Esophagus squamous epithelium (tissue), 4 donors: ENCODE measurements at regions not wholly inside any gene's neighbourhood (a gene's known extent, or its start where the extent isn't known, plus 50 kb on each side); places are given as distances from the start of the nearest gene placed in this dataset.

Experiments used
- CTCF ChIP-seq, 6 experiments: fragments of 450-650 bp in 4 of 6; fragments of 200-600 bp in 2 of 6; sonication (generic) in 2 of 6; IDR thresholded peaks; one replicate each; pipeline ENCODE4 v1.5.1; 2016 to 2019; ENCODE audit warnings: antibody characterized with exemption in 6 of 6, mild to moderate bottlenecking in 4 of 6, moderate library complexity in 4 of 6
- POLR2A ChIP-seq, 4 donors: fragments of 450-650 bp; IDR thresholded peaks; one replicate each; pipeline ENCODE4 v1.6.1; 2017; ENCODE audit warnings: antibody characterized with exemption in 4 of 4, mild to moderate bottlenecking in 4 of 4, moderate library complexity in 3 of 4

DNA sequence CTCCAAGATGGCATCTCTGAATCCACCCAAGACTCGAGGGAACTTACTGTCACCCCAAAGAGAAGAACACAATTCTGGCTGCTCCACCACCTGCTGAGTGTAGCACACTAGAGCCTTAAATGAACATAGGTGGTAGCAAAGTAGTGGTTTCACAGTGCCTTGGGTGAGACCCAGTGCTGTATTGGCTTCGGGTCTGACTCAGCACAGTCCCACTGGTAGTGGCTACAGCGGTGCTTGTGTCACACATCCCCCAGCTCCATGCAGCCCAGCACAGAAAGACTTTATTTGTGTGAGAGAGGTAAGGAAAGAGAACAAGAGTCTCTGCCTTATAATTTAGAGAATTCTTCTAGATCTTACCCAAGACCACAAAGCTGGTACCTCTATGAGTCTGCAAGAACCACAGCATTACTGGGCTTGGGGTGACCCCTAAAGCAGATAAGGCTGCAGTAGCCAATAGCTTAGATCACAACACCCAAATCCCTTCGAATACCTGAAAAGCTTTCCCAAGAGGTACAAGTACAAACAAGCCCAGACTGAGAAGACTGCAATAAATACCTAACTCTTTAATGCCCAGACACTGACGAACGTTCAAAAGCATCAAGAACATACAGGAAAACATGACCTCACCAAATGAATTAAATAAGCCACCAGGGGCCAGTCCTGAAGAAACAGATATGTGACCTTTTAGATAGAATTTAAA lies 83.3 kb upstream of the SLC38A4 start:
- TF ChIP-seq CTCF (IDR thresholded peaks at IDR 0.05): peak in 1 of 6 experiments; percentile 16
- TF ChIP-seq POLR2A (IDR thresholded peaks at IDR 0.05): no peak
